ENCODE measurements at regions not wholly inside any gene's neighbourhood (a gene's known extent, or its start where the extent isn't known, plus 50 kb on each side); places are given as distances from the start of the nearest gene placed in this dataset.

DNA sequence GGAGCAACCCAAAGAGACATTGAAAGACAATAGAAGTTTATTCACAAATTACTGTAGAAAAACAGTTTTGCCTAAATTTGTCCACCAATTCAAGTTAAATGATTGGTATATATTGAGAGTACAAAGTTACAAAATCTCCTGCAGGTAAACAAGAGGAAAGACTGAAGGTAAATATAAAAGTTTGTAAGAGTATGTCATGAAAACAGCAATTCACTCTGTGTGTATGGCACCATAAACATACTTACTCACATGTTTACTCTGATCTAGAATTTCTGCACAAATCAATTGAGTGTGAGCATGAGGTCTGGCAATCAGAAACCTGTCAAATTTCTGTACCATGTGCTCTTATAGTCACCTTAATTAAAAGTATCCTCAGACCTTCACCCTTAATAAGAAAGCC lies 800.9 kb upstream of the MBL2 start:
- no peaks in the 10 kb centered on the region for H3K27me3 Mint-ChIP-seq (ENCODE audit: insufficient read depth)

DNA sequence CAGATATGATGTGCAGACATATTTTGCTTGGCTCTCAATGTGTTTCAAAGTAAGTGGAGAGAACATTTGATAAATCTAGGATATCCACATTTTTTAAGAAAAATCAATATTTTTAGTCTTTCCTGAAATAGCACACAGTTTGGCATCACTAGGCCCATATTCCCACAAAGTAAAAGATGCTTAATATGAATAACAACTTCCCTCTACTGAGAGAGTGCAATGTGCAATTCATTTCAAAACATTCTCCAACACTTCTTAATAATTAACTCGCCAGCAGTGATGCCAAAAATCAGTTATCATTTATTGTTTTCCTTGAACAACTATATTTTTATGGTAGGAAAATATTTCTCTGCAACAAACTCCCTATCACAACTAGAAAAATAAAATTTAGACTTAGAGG lies 800.2 kb upstream of the MBL2 start:
- no peak overlapping the region for H3K27ac Mint-ChIP-seq
- DNase-seq: no peak
- H3K9me3 ChIP-seq (ENCODE audit: control insufficient read depth, low read length): peaks cover 14% of the 10 kb centered on the region
- H3K36me3 Mint-ChIP-seq (ENCODE audit: low read depth): no peaks in the 10 kb centered on the region
- TF ChIP-seq, protein P1, sequence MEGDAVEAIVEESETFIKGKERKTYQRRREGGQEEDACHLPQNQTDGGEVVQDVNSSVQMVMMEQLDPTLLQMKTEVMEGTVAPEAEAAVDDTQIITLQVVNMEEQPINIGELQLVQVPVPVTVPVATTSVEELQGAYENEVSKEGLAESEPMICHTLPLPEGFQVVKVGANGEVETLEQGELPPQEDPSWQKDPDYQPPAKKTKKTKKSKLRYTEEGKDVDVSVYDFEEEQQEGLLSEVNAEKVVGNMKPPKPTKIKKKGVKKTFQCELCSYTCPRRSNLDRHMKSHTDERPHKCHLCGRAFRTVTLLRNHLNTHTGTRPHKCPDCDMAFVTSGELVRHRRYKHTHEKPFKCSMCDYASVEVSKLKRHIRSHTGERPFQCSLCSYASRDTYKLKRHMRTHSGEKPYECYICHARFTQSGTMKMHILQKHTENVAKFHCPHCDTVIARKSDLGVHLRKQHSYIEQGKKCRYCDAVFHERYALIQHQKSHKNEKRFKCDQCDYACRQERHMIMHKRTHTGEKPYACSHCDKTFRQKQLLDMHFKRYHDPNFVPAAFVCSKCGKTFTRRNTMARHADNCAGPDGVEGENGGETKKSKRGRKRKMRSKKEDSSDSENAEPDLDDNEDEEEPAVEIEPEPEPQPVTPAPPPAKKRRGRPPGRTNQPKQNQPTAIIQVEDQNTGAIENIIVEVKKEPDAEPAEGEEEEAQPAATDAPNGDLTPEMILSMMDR (conservative IDR thresholded peaks at IDR 0.05): no peak
- H3K9me3 Mint-ChIP-seq: no peaks in the 10 kb centered on the region
- peaks cover 8% of the 10 kb centered on the region for H3K4me1 Mint-ChIP-seq
- H3K27me3 Mint-ChIP-seq (ENCODE audit: insufficient read depth): no peaks in the 10 kb centered on the region
- H3K27ac ChIP-seq (ENCODE audit: low read depth, low read length): no peak overlapping the region
- no peak overlapping the region for H3K9ac ChIP-seq (ENCODE audit: extremely low read depth, low read length, poor library complexity, severe bottlenecking)
- H3K27me3 ChIP-seq (ENCODE audit: control insufficient read depth, insufficient read depth, low read length, poor library complexity, severe bottlenecking): no peaks in the 10 kb centered on the region
- H3K4me1 ChIP-seq (ENCODE audit: control insufficient read depth, insufficient read depth, low read length): no peaks in the 10 kb centered on the region
- no peak overlapping the region for H3K4me3 Mint-ChIP-seq
- H3K36me3 ChIP-seq (ENCODE audit: control insufficient read depth, insufficient read depth, low read length): no peaks in the 10 kb centered on the region
- no peak overlapping the region for H3K4me3 ChIP-seq (ENCODE audit: low read length)
- 88% methylated on average over 1 of the region's 1 CpG; no CpG with 5 or more reads in 1 of the 2 experiments for WGBS, 2 experiments (ENCODE audit: insufficient coverage in 1 of 2, insufficient read length in 1 of 2)

More for the DNA sequence above, 800.9 kb upstream of the MBL2 start:
- no peak overlapping the region for H3K4me3 ChIP-seq (ENCODE audit: low read length)
- no peaks in the 10 kb centered on the region for H3K4me1 ChIP-seq (ENCODE audit: control insufficient read depth, insufficient read depth, low read length)
- peaks cover 8% of the 10 kb centered on the region for H3K4me1 Mint-ChIP-seq
- H3K9me3 ChIP-seq (ENCODE audit: control insufficient read depth, low read length): peaks cover 13% of the 10 kb centered on the region
- TF ChIP-seq, protein P1 (conservative IDR thresholded peaks at IDR 0.05): no peak
- H3K27me3 ChIP-seq (ENCODE audit: control insufficient read depth, insufficient read depth, low read length, poor library complexity, severe bottlenecking): no peaks in the 10 kb centered on the region
- no peak overlapping the region for H3K27ac ChIP-seq (ENCODE audit: low read depth, low read length)
- no peak overlapping the region for H3K9ac ChIP-seq (ENCODE audit: extremely low read depth, low read length, poor library complexity, severe bottlenecking)
- H3K36me3 ChIP-seq (ENCODE audit: control insufficient read depth, insufficient read depth, low read length): no peaks in the 10 kb centered on the region
- no peak overlapping the region for H3K4me3 Mint-ChIP-seq
- H3K27ac Mint-ChIP-seq: no peak overlapping the region
- no peak for DNase-seq
- no peaks in the 10 kb centered on the region for H3K9me3 Mint-ChIP-seq
- no peaks in the 10 kb centered on the region for H3K36me3 Mint-ChIP-seq (ENCODE audit: low read depth)

DNA sequence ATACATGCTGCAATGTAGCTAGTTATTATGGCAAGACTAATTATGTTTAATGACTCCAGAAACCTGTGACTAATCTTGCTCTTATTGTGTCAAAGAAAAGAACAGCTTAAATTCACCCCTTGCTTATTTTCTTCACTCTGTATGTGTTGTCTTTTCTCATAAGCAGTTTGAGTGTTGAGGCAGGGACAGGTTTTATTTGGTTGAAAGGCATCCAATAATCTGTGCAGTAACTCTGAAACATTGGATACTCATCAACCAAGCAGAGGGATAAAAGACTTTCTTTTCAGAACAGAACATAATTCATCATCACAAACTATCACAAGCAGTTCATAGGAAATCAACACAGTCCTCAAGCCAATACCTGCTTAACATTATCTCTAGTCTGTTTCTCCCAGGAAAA lies 797.6 kb upstream of the MBL2 start:
- peaks cover 14% of the 10 kb centered on the region for H3K36me3 Mint-ChIP-seq (ENCODE audit: low read depth)
- H3K27ac ChIP-seq (ENCODE audit: low read depth, low read length): no peak overlapping the region
- peaks cover 23% of the 10 kb centered on the region for H3K9me3 Mint-ChIP-seq
- H3K9ac ChIP-seq (ENCODE audit: extremely low read depth, low read length, poor library complexity, severe bottlenecking): no peak overlapping the region
- no peak overlapping the region for H3K4me3 Mint-ChIP-seq
- H3K27me3 ChIP-seq (ENCODE audit: control insufficient read depth, insufficient read depth, low read length, poor library complexity, severe bottlenecking): no peaks in the 10 kb centered on the region
- peaks cover 28% of the 10 kb centered on the region for H3K9me3 ChIP-seq (ENCODE audit: control insufficient read depth, low read length)
- H3K27me3 Mint-ChIP-seq (ENCODE audit: insufficient read depth): no peaks in the 10 kb centered on the region
- no peak overlapping the region for H3K4me3 ChIP-seq (ENCODE audit: low read length)
- no peaks in the 10 kb centered on the region for H3K4me1 ChIP-seq (ENCODE audit: control insufficient read depth, insufficient read depth, low read length)
- no peak for DNase-seq
- H3K27ac Mint-ChIP-seq: no peak overlapping the region
- TF ChIP-seq, protein P1 (conservative IDR thresholded peaks at IDR 0.05): no peak
- H3K36me3 ChIP-seq (ENCODE audit: control insufficient read depth, insufficient read depth, low read length): no peaks in the 10 kb centered on the region
- H3K4me1 Mint-ChIP-seq: peaks cover 8% of the 10 kb centered on the region

Measured in endodermal cell (in vitro differentiated cells).